BLaER1 treated with 17β-estradiol and CSF1 and Interleukin-3, amounts not matched to agents 10 nM and 100 nM (cell line): ENCODE measurements at regions not wholly inside any gene's neighbourhood (a gene's known extent, or its start where the extent isn't known, plus 50 kb on each side); places are given as distances from the start of the nearest gene placed in this dataset.
"Not testable (repeated sequence)": the region's sequence is repeated elsewhere in the genome, so short reads cannot be mapped to it uniquely, and the experiment has no call there.

ENCODE experiments used
- H3K27ac ChIP-seq, 11 experiments: shearing (Covaris generic); formaldehyde crosslinking; 2 replicates each; pipeline ENCODE4 v1.8.1; 2022
- H3K27me3 ChIP-seq, 11 experiments: shearing (Covaris generic); formaldehyde crosslinking; 2 replicates each; pipeline ENCODE4 v1.8.1; 2022
- H3K36me3 ChIP-seq, 11 experiments: shearing (Covaris generic); formaldehyde crosslinking; 2 replicates each; pipeline ENCODE4 v1.8.1; 2022
- H3K4me1 ChIP-seq, 10 experiments: shearing (Covaris generic); formaldehyde crosslinking; 2 replicates each; pipeline ENCODE4 v1.8.1; 2022
- H3K4me2 ChIP-seq, 11 experiments: shearing (Covaris generic); formaldehyde crosslinking; 2 replicates each; pipeline ENCODE4 v1.8.1; 2022
- H3K4me3 ChIP-seq, 10 experiments: shearing (Covaris generic); formaldehyde crosslinking; 2 replicates each; pipeline ENCODE4 v1.8.1; 2022
- H3K9ac ChIP-seq, 11 experiments: shearing (Covaris generic); formaldehyde crosslinking; 2 replicates each; pipeline ENCODE4 v1.8.1; 2022
- H3K9me3 ChIP-seq, 11 experiments: shearing (Covaris generic); formaldehyde crosslinking; replicated peaks in 1 of 11; 2 replicates each; pipeline ENCODE4 v1.8.1; 2022
- H4K20me1 ChIP-seq, 11 experiments: shearing (Covaris generic); formaldehyde crosslinking; 2 replicates each; pipeline ENCODE4 v1.8.1; 2022
- Cebpa-rat ChIP-seq, 11 experiments: shearing (Covaris generic); IDR thresholded peaks; 2 replicates each; pipeline ENCODE4 v1.8.1; 2022

GRCh38 chr7:119086026-119086425 is 861.5 kb downstream of the ANKRD7 start:
- no peak overlapping the region for H3K9ac ChIP-seq
- TF ChIP-seq Cebpa-rat (IDR thresholded peaks at IDR 0.05), result no peak
- no peaks in the 10 kb centered on the region for H4K20me1 ChIP-seq
- no peak overlapping the region for H3K4me3 ChIP-seq
- H3K4me1 ChIP-seq, result no peaks in the 10 kb centered on the region
- H3K27ac ChIP-seq, result no peak overlapping the region
- H3K36me3 ChIP-seq, result no peaks in the 10 kb centered on the region
- no peaks in the 10 kb centered on the region for H3K27me3 ChIP-seq
- no peak overlapping the region for H3K4me2 ChIP-seq
- H3K9me3 ChIP-seq, result peaks cover 4 to 14% (median 9%) of the 10 kb centered on the region in 11 experiments; a peak in 16 of 22 replicates

- Histone ChIP-seq H3K4me2 (no peak overlapping the region), H3K4me1 (no peaks in the 10 kb centered on the region), H3K36me3 (no peaks in the 10 kb centered on the region), H3K9me3 (peaks cover 0 to 8% (median 0%) of the 10 kb centered on the region in 11 experiments; a peak in 2 of 22 replicates), H3K4me3 (no peak overlapping the region), H3K27me3 (no peaks in the 10 kb centered on the region), H4K20me1 (no peaks in the 10 kb centered on the region), H3K9ac (no peak overlapping the region), H3K27ac (no peak overlapping the region)
- no peak for TF ChIP-seq Cebpa-rat (IDR thresholded peaks at IDR 0.05)
These were observed 866.3 kb downstream of the ANKRD7 start for GRCh38 chr7:119090851-119091250.

- Histone ChIP-seq H4K20me1 (no peaks in the 10 kb centered on the region), H3K27ac (no peak overlapping the region), H3K9me3 (peaks cover 0 to 11% (median 0%) of the 10 kb centered on the region in 11 experiments; a peak in 2 of 22 replicates), H3K4me2 (no peak overlapping the region), H3K36me3 (no peaks in the 10 kb centered on the region), H3K27me3 (no peaks in the 10 kb centered on the region), H3K4me3 (no peak overlapping the region), H3K9ac (no peak overlapping the region), H3K4me1 (no peaks in the 10 kb centered on the region)
- no peak for TF ChIP-seq Cebpa-rat (IDR thresholded peaks at IDR 0.05)
These were observed 872.2 kb downstream of the ANKRD7 start for GRCh38 chr7:119096683-119097082.

- not testable (repeated sequence) for H3K9ac ChIP-seq, H3K4me3 ChIP-seq, H3K4me2 ChIP-seq, H3K4me1 ChIP-seq, H3K27ac ChIP-seq, H3K27me3 ChIP-seq, H4K20me1 ChIP-seq, H3K9me3 ChIP-seq, H3K36me3 ChIP-seq
These were observed 876.2 kb downstream of the ANKRD7 start for GRCh38 chr7:119100611-119101258.

GRCh38 chr7:119102291-119102690 is 877.8 kb downstream of the ANKRD7 start:
- TF ChIP-seq Cebpa-rat (IDR thresholded peaks at IDR 0.05), result no peak
- Histone ChIP-seq H3K4me1 (no peaks in the 10 kb centered on the region), H3K9ac (no peak overlapping the region), H3K36me3 (no peaks in the 10 kb centered on the region), H4K20me1 (no peaks in the 10 kb centered on the region), H3K9me3 (no peaks in the 10 kb centered on the region), H3K27me3 (no peaks in the 10 kb centered on the region), H3K4me2 (no peak overlapping the region), H3K4me3 (no peak overlapping the region), H3K27ac (no peak overlapping the region)

- Histone ChIP-seq H3K36me3 (no peaks in the 10 kb centered on the region), H3K4me3 (no peak overlapping the region), H3K4me2 (no peak overlapping the region), H3K27ac (no peak overlapping the region), H3K9ac (no peak overlapping the region), H4K20me1 (no peaks in the 10 kb centered on the region), H3K4me1 (no peaks in the 10 kb centered on the region), H3K9me3 (peaks cover 0 to 6% (median 1%) of the 10 kb centered on the region in 11 experiments; a peak in 6 of 22 replicates), H3K27me3 (no peaks in the 10 kb centered on the region)
- no peak for TF ChIP-seq Cebpa-rat (IDR thresholded peaks at IDR 0.05)
These were observed 880.9 kb downstream of the ANKRD7 start for GRCh38 chr7:119105381-119105780.

GRCh38 chr7:119123326-119123725 is 898.8 kb downstream of the ANKRD7 start:
- Histone ChIP-seq H3K4me1 (no peaks in the 10 kb centered on the region), H3K9me3 (no peaks in the 10 kb centered on the region), H3K36me3 (no peaks in the 10 kb centered on the region), H3K27me3 (no peaks in the 10 kb centered on the region), H3K9ac (no peak overlapping the region), H3K4me3 (no peak overlapping the region), H3K4me2 (no peak overlapping the region), H4K20me1 (no peaks in the 10 kb centered on the region), H3K27ac (no peak overlapping the region)
- TF ChIP-seq Cebpa-rat (IDR thresholded peaks at IDR 0.05), result no peak

- no peaks in the 10 kb centered on the region for H3K27me3 ChIP-seq
- H3K27ac ChIP-seq, result no peak overlapping the region
- no peaks in the 10 kb centered on the region for H3K9me3 ChIP-seq
- no peaks in the 10 kb centered on the region for H3K36me3 ChIP-seq
- no peaks in the 10 kb centered on the region for H4K20me1 ChIP-seq
- H3K4me2 ChIP-seq, result no peak overlapping the region
- H3K4me1 ChIP-seq, result no peaks in the 10 kb centered on the region
- H3K9ac ChIP-seq, result no peak overlapping the region
- no peak overlapping the region for H3K4me3 ChIP-seq
- TF ChIP-seq Cebpa-rat (IDR thresholded peaks at IDR 0.05), result no peak
These were observed 903.2 kb downstream of the ANKRD7 start for GRCh38 chr7:119127706-119128105.

GRCh38 chr7:119132436-119132835 is 907.9 kb downstream of the ANKRD7 start:
- no peak overlapping the region for H3K4me3 ChIP-seq
- H3K27ac ChIP-seq, result no peak overlapping the region
- no peaks in the 10 kb centered on the region for H4K20me1 ChIP-seq
- H3K27me3 ChIP-seq, result no peaks in the 10 kb centered on the region
- no peak for TF ChIP-seq Cebpa-rat (IDR thresholded peaks at IDR 0.05)
- H3K9me3 ChIP-seq, result no peaks in the 10 kb centered on the region
- H3K4me1 ChIP-seq, result no peaks in the 10 kb centered on the region
- H3K4me2 ChIP-seq, result no peak overlapping the region
- no peak overlapping the region for H3K9ac ChIP-seq
- H3K36me3 ChIP-seq, result no peaks in the 10 kb centered on the region

- no peak overlapping the region for H3K4me3 ChIP-seq
- no peak for TF ChIP-seq Cebpa-rat (IDR thresholded peaks at IDR 0.05)
These were observed 942.9 kb downstream of the ANKRD7 start for GRCh38 chr7:119167431-119167830.

More at GRCh38 chr7:119167431-119167830, 942.9 kb downstream of the ANKRD7 start:
- no peaks in the 10 kb centered on the region for H3K4me1 ChIP-seq
- no peaks in the 10 kb centered on the region for H3K27me3 ChIP-seq
- peaks cover 21 to 40% (median 25%) of the 10 kb centered on the region in 11 experiments for H3K9me3 ChIP-seq
- H3K27ac ChIP-seq, result no peak overlapping the region
- H3K9ac ChIP-seq, result no peak overlapping the region
- H3K4me2 ChIP-seq, result no peak overlapping the region
- no peaks in the 10 kb centered on the region for H3K36me3 ChIP-seq
- no peaks in the 10 kb centered on the region for H4K20me1 ChIP-seq
